ENCODE measurements at regions not wholly inside any gene's neighbourhood (a gene's known extent, or its start where the extent isn't known, plus 50 kb on each side); places are given as distances from the start of the nearest gene placed in this dataset.
A peak's percentile ranks its signal among the peaks of the same experiment; 100 is the strongest.
"Not testable (repeated sequence)": the region's sequence is repeated elsewhere in the genome, so short reads cannot be mapped to it uniquely, and the experiment has no call there.

GRCh38 chr6:93829757-93830156 lies 410.4 kb upstream of the EPHA7 start:
- H3K79me2 ChIP-seq (ENCODE audit: control insufficient read depth, insufficient read depth, low read length, unreplicated experiment); H3K4me3 ChIP-seq (ENCODE audit: low read depth, low read length); H3K27me3 ChIP-seq (ENCODE audit: insufficient read depth, low read length); H3K4me1 ChIP-seq (ENCODE audit: control insufficient read depth, insufficient read depth, low read length, unreplicated experiment); H3K27ac ChIP-seq (ENCODE audit: low read depth, low read length); H2AFZ ChIP-seq (ENCODE audit: low read length, unreplicated experiment); H3K36me3 ChIP-seq (ENCODE audit: insufficient read depth, low read length): not testable (repeated sequence)

DNA sequence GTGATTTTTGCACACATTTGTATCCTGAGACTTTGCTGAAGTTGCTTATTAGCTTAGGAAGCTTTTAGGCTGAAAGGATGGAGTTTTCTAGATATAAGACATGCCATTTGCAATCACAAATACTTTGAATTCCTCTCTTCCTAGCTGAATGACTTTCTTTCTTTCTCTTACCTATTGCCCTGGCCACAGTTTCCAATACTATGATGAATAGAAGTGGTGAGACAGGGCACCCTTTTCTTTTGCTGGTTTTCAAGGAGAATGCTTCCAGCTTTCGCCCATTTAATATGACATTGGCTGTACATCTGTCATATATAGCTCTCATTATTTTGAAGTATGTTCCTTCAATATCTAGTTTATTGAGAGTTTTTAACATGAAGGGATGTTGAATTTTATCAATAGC lies 409.6 kb upstream of the EPHA7 start:
- no peaks in the 10 kb centered on the region for H3K4me1 ChIP-seq (ENCODE audit: control insufficient read depth, insufficient read depth, low read length, unreplicated experiment)
- H3K27me3 ChIP-seq (ENCODE audit: insufficient read depth, low read length): no peaks in the 10 kb centered on the region
- no peaks in the 10 kb centered on the region for H3K79me2 ChIP-seq (ENCODE audit: control insufficient read depth, insufficient read depth, low read length, unreplicated experiment)
- H3K36me3 ChIP-seq (ENCODE audit: insufficient read depth, low read length): no peaks in the 10 kb centered on the region
- no peak overlapping the region for H3K4me3 ChIP-seq (ENCODE audit: low read depth, low read length)
- H2AFZ ChIP-seq (ENCODE audit: low read length, unreplicated experiment): no peak overlapping the region
- no peak overlapping the region for H3K27ac ChIP-seq (ENCODE audit: low read depth, low read length)

GRCh38 chr6:93828553-93828952 lies 409.2 kb upstream of the EPHA7 start:
- no peaks in the 10 kb centered on the region for H3K4me1 ChIP-seq (ENCODE audit: control insufficient read depth, insufficient read depth, low read length, unreplicated experiment)
- H3K36me3 ChIP-seq (ENCODE audit: insufficient read depth, low read length): no peaks in the 10 kb centered on the region
- no peak overlapping the region for H3K27ac ChIP-seq (ENCODE audit: low read depth, low read length)
- no peak overlapping the region for H3K4me3 ChIP-seq (ENCODE audit: low read depth, low read length)
- no peak overlapping the region for H2AFZ ChIP-seq (ENCODE audit: low read length, unreplicated experiment)
- no peaks in the 10 kb centered on the region for H3K79me2 ChIP-seq (ENCODE audit: control insufficient read depth, insufficient read depth, low read length, unreplicated experiment)
- H3K27me3 ChIP-seq (ENCODE audit: insufficient read depth, low read length): no peaks in the 10 kb centered on the region

DNA sequence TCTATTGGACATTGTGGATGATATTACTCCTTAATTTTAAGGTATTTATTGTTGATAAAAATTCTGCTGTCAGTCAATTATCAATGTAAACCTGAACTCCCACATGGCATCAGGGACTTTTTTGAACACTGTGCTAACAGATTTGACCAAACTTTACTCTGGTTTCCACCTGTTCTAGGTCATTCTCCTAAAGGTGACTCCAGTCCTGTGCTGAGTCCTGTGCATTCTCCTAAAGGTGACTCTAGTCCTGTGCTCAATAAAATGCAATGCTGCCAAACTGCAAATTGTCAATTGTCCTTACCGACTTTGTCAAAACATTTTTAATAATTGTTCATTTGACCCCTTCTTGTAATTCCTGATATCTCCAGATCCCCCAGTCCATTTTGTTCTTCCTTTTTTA lies 408.4 kb upstream of the EPHA7 start:
- Histone ChIP-seq H3K79me2 (ENCODE audit: control insufficient read depth, insufficient read depth, low read length, unreplicated experiment) (no peaks in the 10 kb centered on the region), H3K4me3 (ENCODE audit: low read depth, low read length) (no peak overlapping the region), H3K36me3 (ENCODE audit: insufficient read depth, low read length) (no peaks in the 10 kb centered on the region), H3K4me1 (ENCODE audit: control insufficient read depth, insufficient read depth, low read length, unreplicated experiment) (no peaks in the 10 kb centered on the region), H3K27ac (ENCODE audit: low read depth, low read length) (no peak overlapping the region), H2AFZ (ENCODE audit: low read length, unreplicated experiment) (no peak overlapping the region), H3K27me3 (ENCODE audit: insufficient read depth, low read length) (no peaks in the 10 kb centered on the region)

- no peak overlapping the region for H3K4me3 ChIP-seq (ENCODE audit: low read depth, low read length)
- H3K27ac ChIP-seq (ENCODE audit: low read depth, low read length): no peak overlapping the region
- H3K4me1 ChIP-seq (ENCODE audit: control insufficient read depth, insufficient read depth, low read length, unreplicated experiment): no peaks in the 10 kb centered on the region
- H3K79me2 ChIP-seq (ENCODE audit: control insufficient read depth, insufficient read depth, low read length, unreplicated experiment): no peaks in the 10 kb centered on the region
- no peaks in the 10 kb centered on the region for H3K36me3 ChIP-seq (ENCODE audit: insufficient read depth, low read length)
- H3K27me3 ChIP-seq (ENCODE audit: insufficient read depth, low read length): no peaks in the 10 kb centered on the region
- H2AFZ ChIP-seq (ENCODE audit: low read length, unreplicated experiment): no peak overlapping the region
These were observed 406.6 kb upstream of the EPHA7 start for GRCh38 chr6:93825950-93826349.

DNA sequence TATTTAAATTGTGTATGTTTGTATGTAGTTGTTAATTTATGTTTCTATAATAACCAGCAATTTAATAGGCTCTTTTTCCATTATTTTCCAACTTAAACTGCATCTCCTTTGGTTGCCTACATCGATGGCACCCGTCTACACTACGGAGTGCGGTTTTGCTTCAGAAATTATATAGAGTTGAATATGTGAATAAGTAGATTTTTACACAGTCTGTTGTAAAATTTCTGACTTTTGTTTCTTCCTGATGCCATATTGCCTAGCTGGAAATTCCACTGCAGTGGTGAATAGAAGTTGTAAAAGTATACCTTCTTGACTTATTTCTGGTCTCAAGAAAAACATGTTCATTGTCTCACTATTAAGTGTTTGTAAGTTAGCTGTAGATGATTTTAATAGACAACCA lies 404.1 kb upstream of the EPHA7 start:
- Histone ChIP-seq H3K36me3 (ENCODE audit: insufficient read depth, low read length) (no peaks in the 10 kb centered on the region), H3K4me3 (ENCODE audit: low read depth, low read length) (no peak overlapping the region), H3K27me3 (ENCODE audit: insufficient read depth, low read length) (no peaks in the 10 kb centered on the region), H3K27ac (ENCODE audit: low read depth, low read length) (no peak overlapping the region), H2AFZ (ENCODE audit: low read length, unreplicated experiment) (no peak overlapping the region), H3K79me2 (ENCODE audit: control insufficient read depth, insufficient read depth, low read length, unreplicated experiment) (no peaks in the 10 kb centered on the region), H3K4me1 (ENCODE audit: control insufficient read depth, insufficient read depth, low read length, unreplicated experiment) (peaks cover 3% of the 10 kb centered on the region)

DNA sequence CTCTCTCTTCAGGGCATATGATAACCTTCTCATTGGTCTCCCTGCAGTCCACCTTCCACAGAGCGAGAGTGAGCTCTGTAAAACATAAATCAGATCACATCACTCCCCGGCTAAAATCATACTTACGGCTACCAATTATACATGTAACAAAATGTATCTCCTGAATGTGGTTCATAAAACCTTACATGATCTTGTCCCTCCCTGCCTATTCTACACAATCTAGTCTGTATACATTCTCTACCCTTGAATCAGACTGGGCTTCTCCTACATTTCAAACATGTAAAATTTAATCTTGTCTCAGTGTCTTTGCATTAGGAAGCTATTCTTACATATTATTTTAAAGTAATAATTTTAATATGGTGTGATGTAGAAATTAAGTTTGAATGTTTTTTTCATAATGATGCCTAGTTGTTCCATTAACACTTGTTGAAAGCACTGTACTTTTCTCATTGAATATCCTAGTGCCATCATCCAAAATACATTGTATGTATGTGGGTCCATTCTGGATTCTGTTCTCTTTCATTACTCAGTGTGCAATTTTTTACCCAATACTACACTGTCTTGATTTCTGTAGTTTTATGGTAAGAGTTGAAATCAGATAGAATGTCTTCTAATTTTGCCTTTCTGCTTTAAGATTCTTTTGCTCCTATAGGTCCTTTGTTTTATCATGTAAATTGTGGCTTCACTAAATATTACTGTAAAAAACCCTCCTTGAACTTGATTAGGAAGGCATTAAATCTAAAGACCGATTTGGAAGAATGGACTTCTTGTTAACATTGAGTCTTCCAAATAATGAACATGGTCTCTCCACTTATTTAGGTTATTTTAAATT lies 403.3 kb upstream of the EPHA7 start:
- Histone ChIP-seq H3K4me3 (ENCODE audit: low read depth, low read length) (no peak overlapping the region), H3K27ac (ENCODE audit: low read depth, low read length) (no peak overlapping the region), H3K4me1 (ENCODE audit: control insufficient read depth, insufficient read depth, low read length, unreplicated experiment) (peaks cover 3% of the 10 kb centered on the region), H3K36me3 (ENCODE audit: insufficient read depth, low read length) (no peaks in the 10 kb centered on the region), H3K27me3 (ENCODE audit: insufficient read depth, low read length) (no peaks in the 10 kb centered on the region), H2AFZ (ENCODE audit: low read length, unreplicated experiment) (no peak overlapping the region), H3K79me2 (ENCODE audit: control insufficient read depth, insufficient read depth, low read length, unreplicated experiment) (no peaks in the 10 kb centered on the region)

- no peak overlapping the region for H3K4me3 ChIP-seq (ENCODE audit: low read depth, low read length)
- peaks cover 3% of the 10 kb centered on the region for H3K4me1 ChIP-seq (ENCODE audit: control insufficient read depth, insufficient read depth, low read length, unreplicated experiment)
- no peak overlapping the region for H2AFZ ChIP-seq (ENCODE audit: low read length, unreplicated experiment)
- no peaks in the 10 kb centered on the region for H3K79me2 ChIP-seq (ENCODE audit: control insufficient read depth, insufficient read depth, low read length, unreplicated experiment)
- H3K27ac ChIP-seq (ENCODE audit: low read depth, low read length): no peak overlapping the region
- H3K27me3 ChIP-seq (ENCODE audit: insufficient read depth, low read length): no peaks in the 10 kb centered on the region
- H3K36me3 ChIP-seq (ENCODE audit: insufficient read depth, low read length): no peaks in the 10 kb centered on the region
These were observed 402.6 kb upstream of the EPHA7 start for GRCh38 chr6:93821953-93822352.

DNA sequence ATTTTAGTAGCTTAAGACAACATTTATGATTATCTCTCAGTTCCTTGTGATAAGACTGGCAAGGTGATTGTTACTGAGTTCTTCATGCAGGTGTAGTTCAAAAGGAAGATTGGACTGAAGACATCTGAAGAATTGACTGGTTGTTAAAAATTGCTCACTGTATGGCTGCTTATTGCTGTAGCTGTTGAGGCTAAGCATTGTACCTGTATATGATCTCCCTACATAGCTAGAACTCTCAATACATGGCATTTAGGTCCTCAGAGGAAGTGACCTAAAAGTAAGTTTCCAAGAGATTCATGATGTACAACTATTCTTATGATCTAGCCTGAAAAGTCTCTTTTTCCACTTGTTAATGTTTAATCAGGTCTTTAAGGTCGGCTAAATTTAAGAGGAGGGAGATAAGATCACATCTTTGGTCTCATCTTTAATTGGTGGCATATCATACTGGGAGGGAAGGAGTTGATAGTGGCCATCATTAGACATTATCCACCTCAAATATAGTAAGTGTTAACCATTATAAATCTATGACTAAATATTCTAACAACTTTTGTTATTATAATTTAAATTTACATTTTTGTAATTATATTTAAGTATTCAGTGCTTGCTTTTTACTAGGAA lies 401.2 kb upstream of the EPHA7 start:
- Histone ChIP-seq H3K79me2 (ENCODE audit: control insufficient read depth, insufficient read depth, low read length, unreplicated experiment) (no peaks in the 10 kb centered on the region), H3K36me3 (ENCODE audit: insufficient read depth, low read length) (no peaks in the 10 kb centered on the region), H3K27ac (ENCODE audit: low read depth, low read length) (no peak overlapping the region), H3K4me3 (ENCODE audit: low read depth, low read length) (no peak overlapping the region), H3K27me3 (ENCODE audit: insufficient read depth, low read length) (no peaks in the 10 kb centered on the region), H3K4me1 (ENCODE audit: control insufficient read depth, insufficient read depth, low read length, unreplicated experiment) (peaks cover 3% of the 10 kb centered on the region), H2AFZ (ENCODE audit: low read length, unreplicated experiment) (no peak overlapping the region)

GRCh38 chr6:93819189-93819588 lies 399.8 kb upstream of the EPHA7 start:
- Histone ChIP-seq H3K36me3 (ENCODE audit: insufficient read depth, low read length) (no peaks in the 10 kb centered on the region), H2AFZ (ENCODE audit: low read length, unreplicated experiment) (peak overlapping the region; percentile 73), H3K79me2 (ENCODE audit: control insufficient read depth, insufficient read depth, low read length, unreplicated experiment) (no peaks in the 10 kb centered on the region), H3K27me3 (ENCODE audit: insufficient read depth, low read length) (no peaks in the 10 kb centered on the region), H3K4me3 (ENCODE audit: low read depth, low read length) (peak overlapping the region; percentile 7; the same call in 1 of the 2 replicates), H3K4me1 (ENCODE audit: control insufficient read depth, insufficient read depth, low read length, unreplicated experiment) (peaks cover 3% of the 10 kb centered on the region), H3K27ac (ENCODE audit: low read depth, low read length) (no peak overlapping the region)

- Histone ChIP-seq H2AFZ (ENCODE audit: low read length, unreplicated experiment) (no peak overlapping the region), H3K27ac (ENCODE audit: low read depth, low read length) (no peak overlapping the region), H3K79me2 (ENCODE audit: control insufficient read depth, insufficient read depth, low read length, unreplicated experiment) (no peaks in the 10 kb centered on the region), H3K4me3 (ENCODE audit: low read depth, low read length) (no peak overlapping the region), H3K4me1 (ENCODE audit: control insufficient read depth, insufficient read depth, low read length, unreplicated experiment) (peaks cover 3% of the 10 kb centered on the region), H3K36me3 (ENCODE audit: insufficient read depth, low read length) (no peaks in the 10 kb centered on the region), H3K27me3 (ENCODE audit: insufficient read depth, low read length) (no peaks in the 10 kb centered on the region)
These were observed 398.6 kb upstream of the EPHA7 start for GRCh38 chr6:93817937-93818336.

Data from ACC112 (cell line).